ENCODE measurements at regions not wholly inside any gene's neighbourhood (a gene's known extent, or its start where the extent isn't known, plus 50 kb on each side); places are given as distances from the start of the nearest gene placed in this dataset.

- H3K27ac ChIP-seq, result no peak overlapping the region; the same call in 1 of the 2 replicates
These were observed 156.9 kb downstream of the DLEU7 start for GRCh38 chr13:50686551-50686950.

DNA sequence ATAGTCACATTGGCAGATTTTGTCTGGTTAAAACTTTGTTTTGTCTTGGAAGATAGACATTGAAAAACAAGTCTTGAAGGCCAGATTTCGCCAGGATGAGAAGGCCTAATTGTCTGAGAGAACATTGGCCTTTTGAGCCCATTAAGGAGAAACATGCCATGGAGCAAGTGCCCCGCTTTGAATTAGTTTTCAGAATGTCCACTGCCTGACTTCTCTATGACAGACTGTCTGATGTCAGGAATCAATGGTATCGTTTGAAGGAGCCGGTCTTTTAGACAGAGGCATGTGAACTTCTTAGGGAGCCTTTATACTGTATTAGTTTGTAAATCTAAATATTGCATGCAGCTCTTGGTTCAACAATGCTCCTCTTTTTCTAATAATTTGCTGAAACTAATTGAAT, 155.9 kb downstream of the DLEU7 start:
- TF ChIP-seq, protein P1, sequence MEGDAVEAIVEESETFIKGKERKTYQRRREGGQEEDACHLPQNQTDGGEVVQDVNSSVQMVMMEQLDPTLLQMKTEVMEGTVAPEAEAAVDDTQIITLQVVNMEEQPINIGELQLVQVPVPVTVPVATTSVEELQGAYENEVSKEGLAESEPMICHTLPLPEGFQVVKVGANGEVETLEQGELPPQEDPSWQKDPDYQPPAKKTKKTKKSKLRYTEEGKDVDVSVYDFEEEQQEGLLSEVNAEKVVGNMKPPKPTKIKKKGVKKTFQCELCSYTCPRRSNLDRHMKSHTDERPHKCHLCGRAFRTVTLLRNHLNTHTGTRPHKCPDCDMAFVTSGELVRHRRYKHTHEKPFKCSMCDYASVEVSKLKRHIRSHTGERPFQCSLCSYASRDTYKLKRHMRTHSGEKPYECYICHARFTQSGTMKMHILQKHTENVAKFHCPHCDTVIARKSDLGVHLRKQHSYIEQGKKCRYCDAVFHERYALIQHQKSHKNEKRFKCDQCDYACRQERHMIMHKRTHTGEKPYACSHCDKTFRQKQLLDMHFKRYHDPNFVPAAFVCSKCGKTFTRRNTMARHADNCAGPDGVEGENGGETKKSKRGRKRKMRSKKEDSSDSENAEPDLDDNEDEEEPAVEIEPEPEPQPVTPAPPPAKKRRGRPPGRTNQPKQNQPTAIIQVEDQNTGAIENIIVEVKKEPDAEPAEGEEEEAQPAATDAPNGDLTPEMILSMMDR (conservative IDR thresholded peaks at IDR 0.05), result no peak
- no peak overlapping the region for H3K27ac ChIP-seq

More at GRCh38 chr13:50686551-50686950, 156.9 kb downstream of the DLEU7 start:
- TF ChIP-seq, protein P1 (conservative IDR thresholded peaks at IDR 0.05), result no peak

DNA sequence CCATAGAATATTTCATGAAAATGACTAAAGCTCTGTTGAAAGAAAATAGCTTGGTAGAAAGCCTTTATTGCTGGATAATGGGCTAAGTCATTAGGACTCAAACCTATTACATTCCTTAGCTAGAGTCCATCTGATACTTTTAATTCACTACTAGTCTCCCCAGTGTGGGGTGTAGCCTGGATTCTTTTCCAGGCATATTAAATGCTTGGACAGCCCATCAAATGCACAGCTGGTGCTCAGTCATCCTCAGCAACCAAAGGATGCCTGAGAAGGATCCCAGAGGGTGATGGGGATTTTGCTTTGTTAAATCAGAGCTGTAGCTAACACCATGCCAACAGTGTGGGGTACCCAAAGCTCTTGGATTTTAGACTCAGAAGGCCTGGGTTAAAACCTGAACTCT, 153.5 kb downstream of the DLEU7 start:
- TF ChIP-seq, protein P1 (conservative IDR thresholded peaks at IDR 0.05), result no peak
- H3K27ac ChIP-seq, result no peak overlapping the region

DNA sequence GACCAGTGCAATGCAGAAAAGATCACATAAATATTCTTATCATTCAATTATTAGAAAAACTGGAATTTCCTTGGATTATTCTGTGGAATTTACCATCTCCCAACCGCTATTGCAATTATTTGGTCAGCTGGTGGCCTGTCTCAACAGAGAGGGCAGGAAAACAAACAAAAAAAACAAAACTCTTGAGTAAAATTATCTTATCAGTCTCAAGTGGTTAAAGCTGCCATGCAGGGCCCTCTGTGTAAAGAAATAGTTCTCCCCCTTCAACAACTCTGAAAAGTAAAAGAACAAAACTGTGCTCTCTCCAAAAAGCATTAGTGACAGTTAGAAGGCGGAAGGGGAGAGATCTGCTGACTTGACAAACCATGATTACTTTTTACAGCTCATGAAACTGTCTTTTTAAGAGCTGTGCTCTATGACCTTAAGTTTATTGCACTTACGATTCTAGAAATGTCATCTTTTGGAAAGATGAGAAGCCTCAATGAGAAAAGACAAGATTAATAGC, 152.3 kb downstream of the DLEU7 start:
- H3K27ac ChIP-seq, result peak overlapping the region; percentile 53
- TF ChIP-seq, protein P1 (conservative IDR thresholded peaks at IDR 0.05), result no peak

DNA sequence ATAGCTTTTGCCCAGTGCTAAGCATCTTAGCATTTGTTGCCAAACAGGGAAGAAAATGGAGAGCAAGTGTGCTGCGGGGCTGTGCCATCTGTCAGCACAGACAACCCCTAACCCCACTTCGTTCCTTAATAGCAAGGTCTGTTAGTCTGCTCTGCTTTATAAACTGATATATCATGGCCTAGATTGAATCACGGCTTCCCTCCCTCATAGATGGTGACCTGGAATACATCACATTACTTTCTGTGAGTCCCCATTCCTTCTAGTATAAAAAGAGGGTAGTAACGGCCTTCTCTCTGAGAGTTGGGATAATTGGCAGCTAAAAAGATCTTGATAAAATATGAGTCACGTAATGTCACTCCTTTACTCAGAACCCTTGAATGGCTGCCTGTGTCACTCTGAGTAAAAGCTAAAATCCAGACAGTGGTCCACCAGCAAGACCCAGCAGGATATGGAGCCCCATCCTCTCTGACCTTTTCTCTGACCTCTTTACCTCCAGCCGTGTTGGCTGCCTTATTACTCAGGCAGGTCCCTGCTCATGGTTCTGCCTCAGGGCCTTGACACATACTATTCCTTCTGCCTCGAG, 151.7 kb downstream of the DLEU7 start:
- TF ChIP-seq, protein P1 (conservative IDR thresholded peaks at IDR 0.05), result no peak
- H3K27ac ChIP-seq, result peak overlapping the region; percentile 53

DNA sequence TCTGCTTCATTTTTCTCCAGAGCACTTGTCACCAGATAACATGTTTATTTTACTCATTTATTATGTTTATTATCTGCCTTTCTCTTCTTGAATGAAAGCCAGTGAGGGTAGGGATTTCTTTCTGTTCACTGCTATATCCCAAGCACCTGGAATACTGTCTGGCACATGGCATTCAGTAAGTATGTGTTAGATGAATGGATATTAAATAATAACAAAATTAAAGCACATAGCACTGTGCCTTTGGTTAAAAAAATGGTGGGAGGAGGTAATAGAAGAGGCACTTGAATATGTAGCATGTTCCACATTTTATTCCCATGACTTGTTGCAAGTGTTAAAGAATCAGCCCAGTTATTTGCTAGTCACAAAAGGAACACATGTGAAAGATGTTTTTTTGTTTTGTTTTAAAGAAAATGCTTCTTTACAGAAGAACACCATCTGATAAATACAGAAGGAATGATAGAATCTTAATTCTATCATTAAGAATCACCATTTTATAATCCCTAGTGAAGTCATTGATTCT, 151.0 kb downstream of the DLEU7 start:
- TF ChIP-seq, protein P1 (conservative IDR thresholded peaks at IDR 0.05), result no peak

GRCh38 chr13:50693727-50694126, 149.8 kb downstream of the DLEU7 start:
- TF ChIP-seq, protein P1 (conservative IDR thresholded peaks at IDR 0.05), result no peak
- no peak overlapping the region for H3K27ac ChIP-seq

More for the DNA sequence above, 151.0 kb downstream of the DLEU7 start:
- peak overlapping the region; percentile 53 for H3K27ac ChIP-seq
